ENCODE measurements at regions not wholly inside any gene's neighbourhood (a gene's known extent, or its start where the extent isn't known, plus 50 kb on each side); places are given as distances from the start of the nearest gene placed in this dataset.
"Not testable (repeated sequence)": the region's sequence is repeated elsewhere in the genome, so short reads cannot be mapped to it uniquely, and the experiment has no call there.

- Mint-ChIP-seq H3K4me1 (no peaks in the 10 kb centered on the region), H3K36me3 (ENCODE audit: low read depth) (no peaks in the 10 kb centered on the region)
These were observed 561.2 kb upstream of the SALL3 start for GRCh38 chr18:78418379-78418778.

DNA sequence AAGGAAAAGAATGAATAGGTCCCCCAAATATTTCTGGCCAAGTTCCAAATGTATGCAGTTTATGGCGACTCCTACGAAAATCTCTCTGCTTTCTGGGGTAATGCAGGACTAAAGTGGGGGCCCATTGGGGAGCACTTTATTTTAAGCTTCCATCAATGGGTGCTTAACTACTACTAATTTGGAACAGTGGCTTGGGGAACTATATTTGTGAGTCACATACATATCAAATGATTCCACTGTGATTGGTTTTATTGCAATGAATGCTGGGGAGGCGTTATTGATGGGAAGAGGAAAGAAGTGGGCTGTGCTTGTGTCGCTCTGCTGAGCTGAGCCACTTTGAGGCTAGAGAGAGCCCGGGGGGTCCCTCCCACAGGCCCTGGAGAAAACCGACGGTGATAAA is 560.4 kb upstream of the SALL3 start:
- Mint-ChIP-seq H3K27ac (no peak overlapping the region), H3K4me3 (no peak overlapping the region), H3K9me3 (no peaks in the 10 kb centered on the region), H3K4me1 (no peaks in the 10 kb centered on the region), H3K36me3 (ENCODE audit: low read depth) (no peaks in the 10 kb centered on the region), H3K27me3 (no peaks in the 10 kb centered on the region)
- DNase-seq (no peak), ATAC-seq (no peak)

More at GRCh38 chr18:78418379-78418778, 561.2 kb upstream of the SALL3 start:
- Mint-ChIP-seq H3K27me3 (no peaks in the 10 kb centered on the region), H3K9me3 (no peaks in the 10 kb centered on the region), H3K27ac (no peak overlapping the region), H3K4me3 (no peak overlapping the region)
- ATAC-seq, result no peak
- no peak for DNase-seq

- H3K9me3 Mint-ChIP-seq, result no peaks in the 10 kb centered on the region
- no peaks in the 10 kb centered on the region for H3K27me3 Mint-ChIP-seq
- no peak for DNase-seq
- H3K27ac Mint-ChIP-seq, result no peak overlapping the region
- no peaks in the 10 kb centered on the region for H3K36me3 Mint-ChIP-seq (ENCODE audit: low read depth)
- H3K4me3 Mint-ChIP-seq, result no peak overlapping the region
- no peaks in the 10 kb centered on the region for H3K4me1 Mint-ChIP-seq
- ATAC-seq, result no peak
These were observed 559.5 kb upstream of the SALL3 start for GRCh38 chr18:78420116-78420515.

- peak; percentile 20 for ATAC-seq
- Mint-ChIP-seq H3K9me3 (no peaks in the 10 kb centered on the region), H3K4me1 (no peaks in the 10 kb centered on the region), H3K27ac (no peak overlapping the region), H3K27me3 (no peaks in the 10 kb centered on the region), H3K36me3 (ENCODE audit: low read depth) (no peaks in the 10 kb centered on the region), H3K4me3 (no peak overlapping the region)
- no peak for DNase-seq
These were observed 558.2 kb upstream of the SALL3 start for GRCh38 chr18:78421392-78421791.

- H3K4me1 Mint-ChIP-seq, result no peaks in the 10 kb centered on the region
- H3K36me3 Mint-ChIP-seq (ENCODE audit: low read depth), result no peaks in the 10 kb centered on the region
These were observed 557.3 kb upstream of the SALL3 start for GRCh38 chr18:78422336-78422735.

GRCh38 chr18:78423811-78424210 is 555.8 kb upstream of the SALL3 start:
- no peak overlapping the region for H3K4me3 Mint-ChIP-seq
- no peak overlapping the region for H3K27ac Mint-ChIP-seq
- no peaks in the 10 kb centered on the region for H3K9me3 Mint-ChIP-seq
- H3K27me3 Mint-ChIP-seq, result no peaks in the 10 kb centered on the region
- no peak for ATAC-seq
- no peaks in the 10 kb centered on the region for H3K4me1 Mint-ChIP-seq
- H3K36me3 Mint-ChIP-seq (ENCODE audit: low read depth), result no peaks in the 10 kb centered on the region
- DNase-seq, result no peak

More at GRCh38 chr18:78422336-78422735, 557.3 kb upstream of the SALL3 start:
- Mint-ChIP-seq H3K9me3 (no peaks in the 10 kb centered on the region), H3K27me3 (no peaks in the 10 kb centered on the region), H3K27ac (no peak overlapping the region), H3K4me3 (no peak overlapping the region)
- no peak for DNase-seq
- no peak for ATAC-seq

DNA sequence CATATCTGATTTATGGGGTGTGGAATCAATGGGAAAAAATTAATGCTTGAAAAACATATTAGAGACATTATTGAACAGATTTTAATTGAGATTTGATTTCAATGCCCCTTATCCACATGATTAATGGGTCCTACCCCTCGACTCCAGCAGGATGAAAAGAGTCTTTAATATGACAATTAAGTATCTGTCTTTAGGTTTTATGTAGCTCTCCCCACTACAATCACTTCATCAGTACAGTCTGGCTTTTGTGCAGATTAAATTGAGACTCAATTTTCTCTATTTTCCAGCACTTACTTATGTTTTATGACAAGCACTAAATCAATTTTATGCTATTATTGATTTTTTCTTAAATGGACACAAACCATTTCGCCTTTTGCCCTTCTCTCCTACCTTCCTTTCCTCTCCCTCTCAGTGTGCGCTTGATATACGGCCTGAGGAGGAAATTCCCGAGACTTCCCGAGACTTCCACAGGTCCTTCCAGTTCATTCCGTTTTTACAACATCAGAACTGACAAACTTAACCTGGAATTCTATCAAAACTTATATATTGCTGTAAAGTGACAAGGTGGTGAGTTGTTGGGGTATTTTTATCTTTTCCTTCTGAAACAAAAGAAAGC is 555.1 kb upstream of the SALL3 start:
- H3K27me3 Mint-ChIP-seq, result no peaks in the 10 kb centered on the region
- ATAC-seq (no peak), DNase-seq (no peak)
- H3K27ac Mint-ChIP-seq, result no peak overlapping the region
- no peaks in the 10 kb centered on the region for H3K4me1 Mint-ChIP-seq
- no peaks in the 10 kb centered on the region for H3K9me3 Mint-ChIP-seq
- H3K36me3 Mint-ChIP-seq (ENCODE audit: low read depth), result no peaks in the 10 kb centered on the region
- H3K4me3 Mint-ChIP-seq, result no peak overlapping the region

GRCh38 chr18:78425019-78425412 is 554.6 kb upstream of the SALL3 start:
- H3K9me3 Mint-ChIP-seq, result no peaks in the 10 kb centered on the region
- no peaks in the 10 kb centered on the region for H3K36me3 Mint-ChIP-seq (ENCODE audit: low read depth)
- no peaks in the 10 kb centered on the region for H3K4me1 Mint-ChIP-seq
- DNase-seq, result no peak
- no peak overlapping the region for H3K4me3 Mint-ChIP-seq
- ATAC-seq, result no peak
- no peak overlapping the region for H3K27ac Mint-ChIP-seq
- no peaks in the 10 kb centered on the region for H3K27me3 Mint-ChIP-seq

GRCh38 chr18:78427081-78427480 is 552.5 kb upstream of the SALL3 start:
- Mint-ChIP-seq H3K36me3 (ENCODE audit: low read depth) (no peaks in the 10 kb centered on the region), H3K9me3 (no peaks in the 10 kb centered on the region)

DNA sequence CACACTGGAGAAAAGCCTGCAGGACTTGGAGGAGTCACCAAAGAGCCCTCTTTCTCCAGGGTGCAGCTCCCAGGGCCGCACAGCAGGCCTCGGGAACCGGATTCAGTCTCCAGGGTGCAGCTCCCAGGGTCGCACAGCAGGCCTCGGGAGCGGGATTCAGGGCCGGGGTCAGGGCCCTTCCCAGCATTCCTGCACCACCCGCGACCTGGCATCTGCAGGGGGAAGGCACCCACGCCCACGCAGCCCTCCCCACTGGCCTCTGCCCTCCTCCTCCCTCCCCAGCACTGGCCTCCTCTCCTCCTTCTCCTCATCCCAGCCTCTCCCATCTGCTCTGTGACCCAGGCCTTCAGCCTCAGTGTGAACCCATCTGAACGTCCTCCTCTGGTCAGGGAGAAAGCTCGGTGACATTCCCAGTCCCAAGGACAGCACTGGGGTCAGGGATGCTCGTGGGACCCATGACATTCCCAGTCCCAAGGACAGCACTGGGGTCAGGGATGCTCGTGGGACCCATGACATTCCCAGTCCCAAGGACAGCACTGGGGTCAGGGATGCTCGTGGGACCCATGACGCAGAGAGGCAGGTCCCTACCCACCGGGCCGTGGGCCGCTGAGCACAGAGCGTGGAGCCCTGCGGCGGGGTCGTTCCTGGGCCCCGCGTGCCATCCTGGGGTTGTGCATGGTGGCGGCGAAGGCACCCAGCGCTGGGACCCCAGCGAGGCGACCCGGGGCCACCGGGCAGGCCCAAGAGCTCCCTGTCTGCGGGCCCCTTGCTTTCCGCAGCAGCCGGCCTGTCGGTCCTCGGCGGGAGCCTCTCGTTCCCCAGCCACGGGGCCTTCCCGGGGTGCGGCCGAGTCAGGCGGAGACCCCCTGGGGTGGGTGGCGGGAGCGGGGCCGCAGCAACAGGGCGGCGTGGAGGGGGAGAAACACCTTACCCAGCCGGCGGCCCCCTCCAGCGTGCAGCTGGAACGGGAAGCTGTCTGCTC is 550.2 kb upstream of the SALL3 start:
- ATAC-seq (no peak), DNase-seq (no peak)
- Mint-ChIP-seq H3K27me3 (no peaks in the 10 kb centered on the region), H3K9me3 (peaks cover 6% of the 10 kb centered on the region), H3K27ac (no peak overlapping the region), H3K4me1 (no peaks in the 10 kb centered on the region), H3K36me3 (ENCODE audit: low read depth) (no peaks in the 10 kb centered on the region), H3K4me3 (no peak overlapping the region)

More at GRCh38 chr18:78427081-78427480, 552.5 kb upstream of the SALL3 start:
- Mint-ChIP-seq H3K27ac (no peak overlapping the region), H3K27me3 (no peaks in the 10 kb centered on the region), H3K4me1 (no peaks in the 10 kb centered on the region), H3K4me3 (no peak overlapping the region)
- ATAC-seq (no peak), DNase-seq (no peak)

GRCh38 chr18:78430131-78430758 is 549.4 kb upstream of the SALL3 start:
- Mint-ChIP-seq H3K9me3 (peaks cover 8% of the 10 kb centered on the region), H3K36me3 (ENCODE audit: low read depth) (no peaks in the 10 kb centered on the region), H3K4me1 (no peaks in the 10 kb centered on the region), H3K27me3 (no peaks in the 10 kb centered on the region), H3K27ac (no peak overlapping the region), H3K4me3 (no peak overlapping the region)
- ATAC-seq (no peak), DNase-seq (no peak)

DNA sequence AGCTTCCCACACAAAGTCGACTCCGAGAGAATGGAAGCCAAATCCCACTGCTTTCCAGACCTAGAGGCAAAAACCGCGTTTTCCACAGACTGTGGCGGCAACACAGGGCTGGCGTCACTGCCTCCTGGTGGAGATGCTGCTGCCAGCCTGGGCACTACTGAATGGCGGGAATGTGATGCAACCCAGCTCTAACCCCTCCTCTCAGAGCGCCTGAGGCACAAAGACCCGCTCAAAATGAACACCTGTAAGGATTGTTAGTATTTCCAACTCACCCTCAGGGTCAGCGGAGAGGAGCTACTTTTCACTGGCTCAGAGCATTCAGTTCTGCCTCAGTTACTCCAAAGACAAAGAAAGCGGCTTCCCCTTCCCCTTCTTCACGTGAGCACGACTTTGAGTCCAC is 548.0 kb upstream of the SALL3 start:
- DNase-seq (no peak), ATAC-seq (no peak)
- Mint-ChIP-seq H3K27me3 (no peaks in the 10 kb centered on the region), H3K36me3 (ENCODE audit: low read depth) (no peaks in the 10 kb centered on the region), H3K4me3 (no peak overlapping the region), H3K9me3 (peaks cover 12% of the 10 kb centered on the region), H3K27ac (no peak overlapping the region), H3K4me1 (no peaks in the 10 kb centered on the region)

DNA sequence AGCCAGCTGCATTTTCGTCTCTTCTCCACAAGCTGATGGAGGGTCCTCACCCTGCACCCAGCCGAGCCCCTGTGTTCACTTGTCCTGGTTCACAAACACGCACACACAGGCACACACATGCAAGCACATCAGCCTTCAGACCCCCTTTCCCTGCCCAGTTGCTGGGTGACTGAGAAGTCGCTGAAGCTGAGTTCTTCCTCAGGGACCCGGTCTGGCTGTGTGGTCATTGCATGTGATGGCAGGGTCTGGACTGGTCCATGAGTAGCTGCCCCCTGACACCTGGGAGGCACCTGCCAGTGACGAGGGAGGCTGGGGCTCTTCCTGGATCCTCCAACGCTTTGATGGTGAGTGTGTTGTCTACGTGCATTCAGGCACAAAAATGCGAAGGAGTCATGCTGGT is 546.1 kb upstream of the SALL3 start:
- no peaks in the 10 kb centered on the region for H3K27me3 Mint-ChIP-seq
- ATAC-seq, result no peak
- no peaks in the 10 kb centered on the region for H3K4me1 Mint-ChIP-seq
- no peak overlapping the region for H3K4me3 Mint-ChIP-seq
- H3K9me3 Mint-ChIP-seq, result peaks cover 15% of the 10 kb centered on the region
- H3K27ac Mint-ChIP-seq, result no peak overlapping the region
- no peaks in the 10 kb centered on the region for H3K36me3 Mint-ChIP-seq (ENCODE audit: low read depth)
- DNase-seq, result no peak

DNA sequence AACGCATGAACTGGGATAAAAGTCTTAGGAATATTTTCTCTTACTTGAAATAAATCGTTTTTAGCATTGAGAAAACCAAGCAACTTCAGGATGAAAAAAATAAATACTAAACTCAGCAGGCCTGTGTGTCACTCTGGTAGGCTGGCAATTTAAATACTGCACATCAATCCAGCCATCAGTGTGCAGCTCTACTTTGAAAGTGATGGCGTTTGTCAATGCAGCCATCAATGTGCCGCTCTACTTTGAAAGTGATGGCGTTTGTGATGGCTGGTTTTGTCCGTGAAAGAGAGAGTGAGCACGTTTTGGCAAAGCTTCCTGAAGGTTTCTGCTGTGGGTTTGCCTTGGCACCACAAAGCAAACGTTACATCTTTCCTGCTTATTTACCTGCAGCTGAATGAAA is 543.5 kb upstream of the SALL3 start:
- DNase-seq (no peak), ATAC-seq (no peak)
- H3K27me3 Mint-ChIP-seq, result no peaks in the 10 kb centered on the region
- no peaks in the 10 kb centered on the region for H3K4me1 Mint-ChIP-seq
- no peak overlapping the region for H3K27ac Mint-ChIP-seq
- no peaks in the 10 kb centered on the region for H3K36me3 Mint-ChIP-seq (ENCODE audit: low read depth)
- H3K4me3 Mint-ChIP-seq, result no peak overlapping the region
- H3K9me3 Mint-ChIP-seq, result peaks cover 23% of the 10 kb centered on the region

- H3K27me3 Mint-ChIP-seq; H3K36me3 Mint-ChIP-seq (ENCODE audit: low read depth); ATAC-seq; H3K4me1 Mint-ChIP-seq; H3K27ac Mint-ChIP-seq; DNase-seq; H3K4me3 Mint-ChIP-seq: not testable (repeated sequence)
- H3K9me3 Mint-ChIP-seq, result peaks cover 23% of the 10 kb centered on the region
These were observed 541.4 kb upstream of the SALL3 start for GRCh38 chr18:78438235-78438634.
